Activated naive CD8-positive, alpha-beta T cell treated with anti-CD3 and anti-CD28 coated beads, Interleukin-2, amount 50 U/mL, for 24 hours (primary cell): ENCODE measurements at regions not wholly inside any gene's neighbourhood (a gene's known extent, or its start where the extent isn't known, plus 50 kb on each side); places are given as distances from the start of the nearest gene placed in this dataset.

Source experiments
- ATAC-seq: fragments of 150-1000 bp; cut with Tn5 transposase; one replicate; pipeline ENCODE4 v1.10.0; 2021
- DNase-seq: peaks from one replicate; pipeline ENCODE4 v3.0.0; 2021
- H3K27ac Mint-ChIP-seq: one replicate; pipeline ENCODE4 v1.8.0; 2021; ENCODE audit warnings: mild to moderate bottlenecking, mixed read lengths
- H3K27me3 Mint-ChIP-seq: one replicate; pipeline ENCODE4 v1.8.0; 2021; ENCODE audit warnings: mixed read lengths
- H3K36me3 Mint-ChIP-seq: one replicate; pipeline ENCODE4 v1.8.0; 2021; ENCODE audit warnings: low read depth, mixed read lengths
- H3K4me1 Mint-ChIP-seq: one replicate; pipeline ENCODE4 v1.8.0; 2021; ENCODE audit warnings: mixed read lengths
- H3K4me3 Mint-ChIP-seq: one replicate; pipeline ENCODE4 v1.8.0; 2021; ENCODE audit warnings: mild to moderate bottlenecking, moderate library complexity, mixed read lengths
- H3K9me3 Mint-ChIP-seq: one replicate; pipeline ENCODE4 v1.8.0; 2021; ENCODE audit warnings: mixed read lengths

GRCh38 chr22:49626361-49627216, 201.1 kb downstream of the BRD1 start:
- ATAC-seq, result no peak
- no peaks in the 10 kb centered on the region for H3K9me3 Mint-ChIP-seq
- peaks cover 15% of the 10 kb centered on the region for H3K4me1 Mint-ChIP-seq
- H3K27me3 Mint-ChIP-seq, result no peaks in the 10 kb centered on the region
- no peak for DNase-seq
- H3K4me3 Mint-ChIP-seq, result no peak overlapping the region
- H3K36me3 Mint-ChIP-seq, result peaks cover 2% of the 10 kb centered on the region
- no peak overlapping the region for H3K27ac Mint-ChIP-seq

- peaks cover 15% of the 10 kb centered on the region for H3K4me1 Mint-ChIP-seq
- peak overlapping the region; percentile 73 for H3K27ac Mint-ChIP-seq
- DNase-seq (no peak), ATAC-seq (no peak)
- H3K9me3 Mint-ChIP-seq, result no peaks in the 10 kb centered on the region
- H3K27me3 Mint-ChIP-seq, result no peaks in the 10 kb centered on the region
- H3K36me3 Mint-ChIP-seq, result peaks cover 2% of the 10 kb centered on the region
- no peak overlapping the region for H3K4me3 Mint-ChIP-seq
Observed at GRCh38 chr22:49624421-49625177, 203.1 kb downstream of the BRD1 start.

GRCh38 chr22:49623715-49624114, 204.0 kb downstream of the BRD1 start:
- H3K4me3 Mint-ChIP-seq, result no peak overlapping the region
- peak overlapping the region; percentile 11 for H3K27ac Mint-ChIP-seq
- peaks cover 15% of the 10 kb centered on the region for H3K4me1 Mint-ChIP-seq
- H3K36me3 Mint-ChIP-seq, result peaks cover 4% of the 10 kb centered on the region
- ATAC-seq (peak; percentile 23), DNase-seq (peak; percentile 8)
- no peaks in the 10 kb centered on the region for H3K27me3 Mint-ChIP-seq
- H3K9me3 Mint-ChIP-seq, result no peaks in the 10 kb centered on the region

- peak overlapping the region; percentile 15 for H3K27ac Mint-ChIP-seq
- peaks cover 4% of the 10 kb centered on the region for H3K36me3 Mint-ChIP-seq
- DNase-seq (no peak), ATAC-seq (no peak)
- no peak overlapping the region for H3K4me3 Mint-ChIP-seq
- no peaks in the 10 kb centered on the region for H3K9me3 Mint-ChIP-seq
- H3K4me1 Mint-ChIP-seq, result peaks cover 15% of the 10 kb centered on the region
- H3K27me3 Mint-ChIP-seq, result no peaks in the 10 kb centered on the region
Observed at GRCh38 chr22:49623176-49623575, 204.5 kb downstream of the BRD1 start.

- Mint-ChIP-seq H3K36me3 (peaks cover 4% of the 10 kb centered on the region), H3K9me3 (no peaks in the 10 kb centered on the region), H3K27me3 (no peaks in the 10 kb centered on the region), H3K4me1 (peaks cover 15% of the 10 kb centered on the region), H3K4me3 (no peak overlapping the region), H3K27ac (peak overlapping the region; percentile 15)
- DNase-seq, result no peak
- ATAC-seq, result no peak
Observed at GRCh38 chr22:49622241-49623105, 205.2 kb downstream of the BRD1 start.

- no peak for DNase-seq
- H3K36me3 Mint-ChIP-seq, result peaks cover 4% of the 10 kb centered on the region
- peaks cover 15% of the 10 kb centered on the region for H3K4me1 Mint-ChIP-seq
Observed at GRCh38 chr22:49621601-49622210, 206.0 kb downstream of the BRD1 start.

GRCh38 chr22:49620666-49621065, 207.0 kb downstream of the BRD1 start:
- no peak for DNase-seq
- H3K27ac Mint-ChIP-seq, result no peak overlapping the region
- no peaks in the 10 kb centered on the region for H3K9me3 Mint-ChIP-seq
- peaks cover 4% of the 10 kb centered on the region for H3K36me3 Mint-ChIP-seq
- H3K4me3 Mint-ChIP-seq, result no peak overlapping the region
- ATAC-seq, result no peak
- H3K4me1 Mint-ChIP-seq, result peaks cover 15% of the 10 kb centered on the region
- H3K27me3 Mint-ChIP-seq, result no peaks in the 10 kb centered on the region

More at GRCh38 chr22:49621601-49622210, 206.0 kb downstream of the BRD1 start:
- no peaks in the 10 kb centered on the region for H3K9me3 Mint-ChIP-seq
- no peak for ATAC-seq
- no peak overlapping the region for H3K4me3 Mint-ChIP-seq
- no peaks in the 10 kb centered on the region for H3K27me3 Mint-ChIP-seq
- no peak overlapping the region for H3K27ac Mint-ChIP-seq

- ATAC-seq, result no peak
- Mint-ChIP-seq H3K4me3 (no peak overlapping the region), H3K36me3 (peaks cover 2% of the 10 kb centered on the region), H3K4me1 (peaks cover 14% of the 10 kb centered on the region), H3K27ac (no peak overlapping the region), H3K9me3 (no peaks in the 10 kb centered on the region), H3K27me3 (no peaks in the 10 kb centered on the region)
- DNase-seq, result no peak
Observed at GRCh38 chr22:49620003-49620556, 207.6 kb downstream of the BRD1 start.

GRCh38 chr22:49619301-49619700, 208.4 kb downstream of the BRD1 start:
- H3K4me3 Mint-ChIP-seq, result no peak overlapping the region
- H3K36me3 Mint-ChIP-seq, result peaks cover 5% of the 10 kb centered on the region
- no peaks in the 10 kb centered on the region for H3K27me3 Mint-ChIP-seq
- no peaks in the 10 kb centered on the region for H3K9me3 Mint-ChIP-seq
- peaks cover 7% of the 10 kb centered on the region for H3K4me1 Mint-ChIP-seq
- DNase-seq, result no peak
- no peak for ATAC-seq
- no peak overlapping the region for H3K27ac Mint-ChIP-seq

- Mint-ChIP-seq H3K4me1 (peaks cover 3% of the 10 kb centered on the region), H3K27me3 (no peaks in the 10 kb centered on the region), H3K36me3 (peaks cover 5% of the 10 kb centered on the region), H3K4me3 (no peak overlapping the region), H3K27ac (no peak overlapping the region), H3K9me3 (no peaks in the 10 kb centered on the region)
- DNase-seq, result no peak
- no peak for ATAC-seq
Observed at GRCh38 chr22:49618677-49618953, 209.1 kb downstream of the BRD1 start.

- no peak for DNase-seq
- Mint-ChIP-seq H3K27ac (no peak overlapping the region), H3K4me3 (no peak overlapping the region), H3K4me1 (no peaks in the 10 kb centered on the region), H3K9me3 (no peaks in the 10 kb centered on the region), H3K27me3 (no peaks in the 10 kb centered on the region), H3K36me3 (peaks cover 7% of the 10 kb centered on the region)
- ATAC-seq, result no peak
Observed at GRCh38 chr22:49617866-49618676, 209.6 kb downstream of the BRD1 start.

GRCh38 chr22:49617264-49617663, 210.4 kb downstream of the BRD1 start:
- H3K9me3 Mint-ChIP-seq, result no peaks in the 10 kb centered on the region
- DNase-seq, result no peak
- ATAC-seq, result no peak
- no peaks in the 10 kb centered on the region for H3K27me3 Mint-ChIP-seq
- no peak overlapping the region for H3K27ac Mint-ChIP-seq
- no peaks in the 10 kb centered on the region for H3K4me1 Mint-ChIP-seq
- H3K4me3 Mint-ChIP-seq, result no peak overlapping the region
- H3K36me3 Mint-ChIP-seq, result peaks cover 13% of the 10 kb centered on the region

- H3K36me3 Mint-ChIP-seq, result peaks cover 14% of the 10 kb centered on the region
- H3K27ac Mint-ChIP-seq, result no peak overlapping the region
- no peaks in the 10 kb centered on the region for H3K4me1 Mint-ChIP-seq
- DNase-seq (no peak), ATAC-seq (no peak)
- no peak overlapping the region for H3K4me3 Mint-ChIP-seq
- no peaks in the 10 kb centered on the region for H3K27me3 Mint-ChIP-seq
- H3K9me3 Mint-ChIP-seq, result no peaks in the 10 kb centered on the region
Observed at GRCh38 chr22:49616356-49617231, 211.1 kb downstream of the BRD1 start.
